ENCODE measurements at regions not wholly inside any gene's neighbourhood (a gene's known extent, or its start where the extent isn't known, plus 50 kb on each side); places are given as distances from the start of the nearest gene placed in this dataset.

DNA sequence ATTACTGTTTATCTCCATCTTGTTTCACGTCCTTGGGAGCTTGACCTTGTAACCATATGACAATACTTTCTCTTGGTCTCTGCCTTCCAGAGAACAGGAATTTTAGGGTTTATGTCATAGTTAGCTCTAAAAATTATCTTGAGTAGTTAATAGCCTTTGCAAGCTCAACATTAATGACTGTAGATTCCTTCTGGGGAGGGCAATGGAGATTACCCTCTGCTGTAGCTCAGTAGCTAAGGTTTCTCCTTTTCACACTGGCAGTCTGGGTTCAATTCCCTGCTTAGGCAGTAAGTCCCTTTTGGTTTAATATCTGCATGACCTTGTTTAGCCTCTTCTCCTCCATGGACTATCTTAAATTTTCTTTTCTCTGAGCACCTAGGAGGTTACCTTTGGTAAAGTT, 181.7 kb upstream of the GPR101 start:
- H3K4me3 ChIP-seq, result no peak overlapping the region
- intact Hi-C loops (cut with DNase I), result no loop called here
- H3K9me3 ChIP-seq, result no peaks in the 10 kb centered on the region
- no peaks in the 10 kb centered on the region for H3K4me1 ChIP-seq
- ATAC-seq, result no peak
- peaks cover 0 to 10% (median 0%) of the 10 kb centered on the region in 7 donors for H3K27me3 ChIP-seq
- H3K36me3 ChIP-seq, result no peaks in the 10 kb centered on the region
- TF ChIP-seq, protein P1, sequence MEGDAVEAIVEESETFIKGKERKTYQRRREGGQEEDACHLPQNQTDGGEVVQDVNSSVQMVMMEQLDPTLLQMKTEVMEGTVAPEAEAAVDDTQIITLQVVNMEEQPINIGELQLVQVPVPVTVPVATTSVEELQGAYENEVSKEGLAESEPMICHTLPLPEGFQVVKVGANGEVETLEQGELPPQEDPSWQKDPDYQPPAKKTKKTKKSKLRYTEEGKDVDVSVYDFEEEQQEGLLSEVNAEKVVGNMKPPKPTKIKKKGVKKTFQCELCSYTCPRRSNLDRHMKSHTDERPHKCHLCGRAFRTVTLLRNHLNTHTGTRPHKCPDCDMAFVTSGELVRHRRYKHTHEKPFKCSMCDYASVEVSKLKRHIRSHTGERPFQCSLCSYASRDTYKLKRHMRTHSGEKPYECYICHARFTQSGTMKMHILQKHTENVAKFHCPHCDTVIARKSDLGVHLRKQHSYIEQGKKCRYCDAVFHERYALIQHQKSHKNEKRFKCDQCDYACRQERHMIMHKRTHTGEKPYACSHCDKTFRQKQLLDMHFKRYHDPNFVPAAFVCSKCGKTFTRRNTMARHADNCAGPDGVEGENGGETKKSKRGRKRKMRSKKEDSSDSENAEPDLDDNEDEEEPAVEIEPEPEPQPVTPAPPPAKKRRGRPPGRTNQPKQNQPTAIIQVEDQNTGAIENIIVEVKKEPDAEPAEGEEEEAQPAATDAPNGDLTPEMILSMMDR (IDR thresholded peaks at IDR 0.05), result no peak
- no peak for DNase-seq
- no peak overlapping the region for H3K27ac ChIP-seq
- WGBS, 2 donors, result 75 to 77% methylated on average over 1 of the region's 1 CpG

DNA sequence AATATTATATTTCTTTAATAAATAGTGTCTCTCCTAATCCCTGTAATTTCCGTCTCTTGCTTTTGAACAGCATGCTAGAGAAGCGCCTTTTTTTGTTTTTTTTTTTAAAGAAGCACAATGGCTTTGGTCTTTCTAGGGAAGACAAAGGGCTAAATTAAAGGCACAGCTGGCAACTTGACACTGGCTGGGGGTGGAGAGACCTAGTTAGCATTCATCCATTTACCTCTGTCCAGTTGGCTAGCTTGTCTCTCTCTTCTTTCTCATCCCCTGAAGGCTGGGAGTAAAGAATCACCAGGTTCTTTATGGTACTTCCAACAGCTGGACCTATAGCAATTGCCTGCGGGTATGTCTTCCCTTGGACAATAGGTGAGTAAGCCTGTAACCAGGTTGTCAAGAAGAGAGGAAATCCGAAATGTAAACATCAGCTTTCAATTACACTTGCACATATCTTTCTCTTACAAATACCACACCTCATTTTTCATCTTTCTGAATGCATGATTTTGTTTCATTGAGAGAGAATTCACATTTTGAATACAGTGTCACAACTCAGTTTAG, 178.4 kb upstream of the GPR101 start:
- TF ChIP-seq, protein P1 (IDR thresholded peaks at IDR 0.05), result no peak
- Histone ChIP-seq H3K27me3 (peaks cover 0 to 3% (median 0%) of the 10 kb centered on the region in 7 donors), H3K4me1 (no peaks in the 10 kb centered on the region), H3K9me3 (no peaks in the 10 kb centered on the region), H3K36me3 (no peaks in the 10 kb centered on the region), H3K27ac (no peak overlapping the region), H3K4me3 (no peak overlapping the region)
- ATAC-seq, result no peak
- no peak for DNase-seq
- 50 to 62% methylated on average over 4 of the region's 4 CpGs for WGBS, 2 donors
- intact Hi-C loops (cut with DNase I), result no loop called here

DNA sequence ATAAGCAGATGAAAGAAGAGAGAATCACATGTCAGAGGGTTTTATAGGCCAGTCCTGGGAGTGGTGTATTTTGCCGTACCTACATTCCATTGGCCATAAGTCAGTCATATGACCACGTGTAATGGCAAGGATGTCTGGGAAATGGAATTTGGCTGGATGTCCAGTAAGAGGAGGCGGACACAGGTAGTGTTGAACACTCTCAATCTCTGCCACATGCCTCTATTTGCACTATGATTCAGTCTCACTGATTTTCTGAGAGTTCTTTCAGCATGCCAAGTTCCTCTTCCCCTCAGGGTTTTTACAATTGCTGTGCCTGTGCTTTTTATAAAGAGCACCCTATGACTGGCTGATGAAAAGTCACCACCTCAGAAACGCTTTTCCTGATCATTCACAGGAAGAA, 164.2 kb upstream of the GPR101 start:
- 63 to 78% methylated on average over 4 of the region's 4 CpGs for WGBS, 2 donors
- no peak for ATAC-seq

DNA sequence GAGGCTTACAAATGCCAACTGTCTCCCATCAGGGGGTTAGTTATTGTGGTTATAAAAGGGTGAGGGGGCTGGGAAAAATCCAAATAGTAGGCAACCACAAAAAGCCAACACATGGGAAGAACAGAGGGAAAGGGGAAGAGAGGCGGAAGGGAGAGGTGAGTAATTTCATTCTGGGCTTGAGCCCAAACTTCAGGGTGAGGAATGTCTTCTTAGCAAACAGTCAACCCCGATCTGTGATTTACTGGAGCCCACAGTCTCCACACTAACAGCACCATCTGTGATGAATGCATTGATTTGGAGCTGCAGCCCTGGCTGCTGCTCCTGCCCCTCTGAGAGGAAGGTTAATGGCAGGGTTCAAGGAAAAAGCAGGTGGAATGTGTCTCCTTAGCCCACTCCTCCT, 162.2 kb upstream of the GPR101 start:
- DNase-seq, result no peak
- no peaks in the 10 kb centered on the region for H3K36me3 ChIP-seq
- H3K4me1 ChIP-seq, result no peaks in the 10 kb centered on the region
- no peak for ATAC-seq
- TF ChIP-seq, protein P1 (IDR thresholded peaks at IDR 0.05), result no peak
- WGBS, 2 donors, result 53 to 59% methylated on average over 2 of the region's 2 CpGs
- no peaks in the 10 kb centered on the region for H3K9me3 ChIP-seq
- no peak overlapping the region for H3K4me3 ChIP-seq
- intact Hi-C loops (cut with DNase I), result loop anchor here in 3 of 10 donors (10.0 kb wide), 1 partner anchor 241 kb away; no protein-coding TSS in a partner anchor
- peaks cover 0 to 39% (median 0%) of the 10 kb centered on the region in 7 donors for H3K27me3 ChIP-seq
- H3K27ac ChIP-seq, result no peak overlapping the region

More for the DNA sequence above, 164.2 kb upstream of the GPR101 start:
- DNase-seq, result no peak
- Histone ChIP-seq H3K9me3 (no peaks in the 10 kb centered on the region), H3K4me1 (no peaks in the 10 kb centered on the region), H3K4me3 (no peak overlapping the region), H3K36me3 (no peaks in the 10 kb centered on the region), H3K27me3 (peaks cover 0 to 39% (median 0%) of the 10 kb centered on the region in 7 donors), H3K27ac (no peak overlapping the region)
- TF ChIP-seq, protein P1 (IDR thresholded peaks at IDR 0.05), result no peak
- intact Hi-C loops (cut with DNase I), result loop anchor here in 3 of 10 donors (10.0 kb wide), 1 partner anchor 243 kb away; no protein-coding TSS in a partner anchor

Data from heart right ventricle (tissue), 16 donors.